Mucosa of descending colon (tissue), 3 donors: ENCODE measurements at regions not wholly inside any gene's neighbourhood (a gene's known extent, or its start where the extent isn't known, plus 50 kb on each side); places are given as distances from the start of the nearest gene placed in this dataset.

ENCODE experiments used
- ATAC-seq: fragments of 200-7000 bp; cut with Tn5 transposase; one replicate; pipeline ENCODE4 v1.9.1; 2020; ENCODE audit warnings: mild to moderate bottlenecking, moderate library complexity
- DNase-seq, 3 donors: peaks; one replicate each; pipeline ENCODE4 v3.0.0-alpha.2; 2020
- H3K36me3 ChIP-seq: fragments of 200-600 bp; one replicate; pipeline ENCODE4 v1.8.0; 2021; ENCODE audit warnings: low read depth, mild to moderate bottlenecking
- H3K4me1 ChIP-seq: fragments of 200-600 bp; one replicate; pipeline ENCODE4 v1.8.0; 2021; ENCODE audit warnings: low read depth, mild to moderate bottlenecking
- H3K4me3 ChIP-seq: fragments of 200-600 bp; one replicate; pipeline ENCODE4 v1.8.0; 2021; ENCODE audit warnings: mild to moderate bottlenecking
- H3K9me3 ChIP-seq: fragments of 200-600 bp; one replicate; pipeline ENCODE4 v1.8.0; 2021; ENCODE audit warnings: mild to moderate bottlenecking
- CTCF ChIP-seq: fragments of 200-600 bp; IDR thresholded peaks from one replicate; pipeline ENCODE4 v1.8.0; 2022; ENCODE audit warnings: antibody characterized with exemption, mild to moderate bottlenecking
- intact Hi-C, 2 donors: fragments of 100-400 bp; cut with DNase I in 1 of 2; cut with micrococcal nuclease in 1 of 2; formaldehyde crosslinking; loops; one replicate each; pipeline versions ENCODE4 v1.11.0 to v1.11.1; 2022; cut with DNase I, micrococcal nuclease
- donor health status: DM: no; HTN: no; CAD: no; lungs with moderate emphysema.
- donor health status: DM: no; HTN: no; CAD: no.
- donor health status: DM: no; HTN: yes; CAD: no.

- DNase-seq, result no peak
- Histone ChIP-seq H3K9me3 (no peaks in the 10 kb centered on the region), H3K36me3 (no peaks in the 10 kb centered on the region), H3K4me1 (no peaks in the 10 kb centered on the region), H3K4me3 (no peak overlapping the region)
- no peak for TF ChIP-seq CTCF
- ATAC-seq, result no peak
- intact Hi-C loops, result no loop called here
Observed at GRCh38 chr4:182074139-182074538, 169.1 kb upstream of the TENM3 start.

GRCh38 chr4:182074810-182075209, 168.4 kb upstream of the TENM3 start:
- intact Hi-C loops, result no loop called here
- no peak overlapping the region for H3K4me3 ChIP-seq
- no peaks in the 10 kb centered on the region for H3K9me3 ChIP-seq
- H3K36me3 ChIP-seq, result no peaks in the 10 kb centered on the region
- TF ChIP-seq CTCF, result no peak
- DNase-seq, result no peak
- ATAC-seq, result no peak
- H3K4me1 ChIP-seq, result no peaks in the 10 kb centered on the region

GRCh38 chr4:182082910-182083309, 160.3 kb upstream of the TENM3 start:
- Histone ChIP-seq H3K4me1 (no peaks in the 10 kb centered on the region), H3K4me3 (no peak overlapping the region), H3K9me3 (no peaks in the 10 kb centered on the region), H3K36me3 (no peaks in the 10 kb centered on the region)
- DNase-seq (no peak), ATAC-seq (no peak)
- intact Hi-C loops, result no loop called here
- TF ChIP-seq CTCF, result no peak

GRCh38 chr4:182083671-182084410, 159.4 kb upstream of the TENM3 start:
- Histone ChIP-seq H3K36me3 (no peaks in the 10 kb centered on the region), H3K9me3 (no peaks in the 10 kb centered on the region), H3K4me1 (no peaks in the 10 kb centered on the region), H3K4me3 (no peak overlapping the region)
- DNase-seq (no peak), ATAC-seq (no peak)
- TF ChIP-seq CTCF, result no peak
- intact Hi-C loops, result no loop called here

GRCh38 chr4:182085051-182085480, 158.1 kb upstream of the TENM3 start:
- Histone ChIP-seq H3K4me3 (no peak overlapping the region), H3K9me3 (no peaks in the 10 kb centered on the region), H3K36me3 (no peaks in the 10 kb centered on the region), H3K4me1 (no peaks in the 10 kb centered on the region)
- no peak for TF ChIP-seq CTCF
- no peak for ATAC-seq
- DNase-seq, result no peak
- intact Hi-C loops, result no loop called here

- intact Hi-C loops, result no loop called here
- no peak for ATAC-seq
- no peaks in the 10 kb centered on the region for H3K4me1 ChIP-seq
- no peak for DNase-seq
- H3K36me3 ChIP-seq, result no peaks in the 10 kb centered on the region
- TF ChIP-seq CTCF, result no peak
- H3K4me3 ChIP-seq, result no peak overlapping the region
- no peaks in the 10 kb centered on the region for H3K9me3 ChIP-seq
Observed at GRCh38 chr4:182089326-182089725, 153.9 kb upstream of the TENM3 start.
